GM23248 (cell line): ENCODE measurements at regions not wholly inside any gene's neighbourhood (a gene's known extent, or its start where the extent isn't known, plus 50 kb on each side); places are given as distances from the start of the nearest gene placed in this dataset.

Source experiments
- EZH2 ChIP-seq: fragments of 200-600 bp; sonication (generic); IDR thresholded peaks from 2 replicates; pipeline ENCODE4 v1.6.1; 2018; ENCODE audit warnings: antibody characterized with exemption, mild to moderate bottlenecking; ENCODE audit not compliant: insufficient read depth, poor library complexity, severe bottlenecking
- EZH2phosphoT487 ChIP-seq: fragments of 200-600 bp; sonication (generic); IDR thresholded peaks from 2 replicates; pipeline ENCODE4 v1.6.1; 2018; ENCODE audit warnings: antibody characterized with exemption, moderate library complexity, mild to moderate bottlenecking, low read depth; ENCODE audit not compliant: insufficient read depth

GRCh38 chr1:60923389-60924087 lies 158.8 kb upstream of the NFIA start:
- TF ChIP-seq EZH2 (no peak), EZH2phosphoT487 (no peak)
